GM21390 (cell line): ENCODE measurements at regions not wholly inside any gene's neighbourhood (a gene's known extent, or its start where the extent isn't known, plus 50 kb on each side); places are given as distances from the start of the nearest gene placed in this dataset.

ENCODE experiments used
- ATAC-seq: cut with Tn5 transposase; IDR thresholded peaks from one replicate; pipeline ENCODE4 v1.9.1; 2021; ENCODE audit not compliant: unreplicated experiment

GRCh38 chr4:126267689-126268088 lies 952.9 kb downstream of the FAT4 start:
- no peak for ATAC-seq

GRCh38 chr4:126268106-126268505 lies 953.4 kb downstream of the FAT4 start:
- ATAC-seq, result no peak

DNA sequence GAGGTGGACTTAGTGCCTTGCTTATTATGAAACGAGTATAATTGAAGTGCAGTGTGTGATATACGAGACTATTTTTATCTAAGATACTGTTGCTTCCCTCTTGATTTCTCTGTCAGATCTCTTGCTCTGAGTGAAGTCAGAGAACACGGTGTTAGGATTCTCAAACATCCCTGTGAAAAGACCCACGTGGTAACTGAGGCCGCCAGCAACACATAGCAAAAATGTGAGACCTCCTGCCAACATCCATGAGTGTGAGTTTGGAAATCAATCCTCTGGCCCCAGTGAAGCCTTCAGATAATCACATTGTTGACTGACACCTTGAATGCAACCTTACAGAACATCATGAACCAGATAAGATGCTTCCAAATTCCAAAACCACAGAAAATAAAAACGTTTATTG lies 954.4 kb downstream of the FAT4 start:
- ATAC-seq, result no peak

- ATAC-seq, result no peak
Observed at GRCh38 chr4:126271292-126271691, 956.5 kb downstream of the FAT4 start.

DNA sequence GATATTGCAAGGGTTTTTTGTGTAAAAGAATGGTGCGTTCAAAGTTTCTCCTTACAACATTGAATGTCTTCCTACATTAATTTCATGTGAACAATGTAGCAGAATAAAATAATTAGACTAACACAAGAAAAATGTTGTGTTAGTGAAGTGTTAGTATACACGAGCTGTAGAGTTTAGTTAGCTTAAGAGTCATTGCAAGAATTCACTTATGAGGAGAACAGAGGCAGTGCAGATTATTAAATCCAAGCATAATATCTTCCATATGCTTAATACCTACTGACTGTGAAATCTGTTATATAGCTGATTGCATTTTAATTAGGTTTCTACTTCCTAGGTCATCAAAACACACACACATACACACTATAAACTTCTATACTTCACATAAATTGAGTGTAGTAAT lies 959.0 kb downstream of the FAT4 start:
- no peak for ATAC-seq

DNA sequence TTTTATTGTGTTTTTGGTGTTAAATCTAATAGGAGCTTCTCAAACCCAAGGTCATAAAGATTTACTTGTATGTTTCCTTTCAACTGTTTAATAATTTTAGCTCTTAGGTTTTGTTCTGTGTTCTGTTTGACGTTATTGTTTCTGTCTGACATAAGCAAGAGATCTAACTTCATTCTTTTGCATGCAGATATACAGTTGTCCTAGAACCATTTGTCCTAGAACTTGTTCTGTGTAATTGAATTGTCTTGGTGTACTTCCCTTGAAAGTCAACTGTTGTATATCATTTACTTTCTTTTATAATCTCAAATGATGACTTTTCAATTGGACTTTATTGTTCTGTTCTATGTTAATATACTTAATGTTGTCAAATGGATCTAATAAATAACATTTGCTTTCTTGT lies 977.1 kb downstream of the FAT4 start:
- ATAC-seq, result no peak

- ATAC-seq, result no peak
Observed at GRCh38 chr4:126298271-126298670, 983.5 kb downstream of the FAT4 start.

DNA sequence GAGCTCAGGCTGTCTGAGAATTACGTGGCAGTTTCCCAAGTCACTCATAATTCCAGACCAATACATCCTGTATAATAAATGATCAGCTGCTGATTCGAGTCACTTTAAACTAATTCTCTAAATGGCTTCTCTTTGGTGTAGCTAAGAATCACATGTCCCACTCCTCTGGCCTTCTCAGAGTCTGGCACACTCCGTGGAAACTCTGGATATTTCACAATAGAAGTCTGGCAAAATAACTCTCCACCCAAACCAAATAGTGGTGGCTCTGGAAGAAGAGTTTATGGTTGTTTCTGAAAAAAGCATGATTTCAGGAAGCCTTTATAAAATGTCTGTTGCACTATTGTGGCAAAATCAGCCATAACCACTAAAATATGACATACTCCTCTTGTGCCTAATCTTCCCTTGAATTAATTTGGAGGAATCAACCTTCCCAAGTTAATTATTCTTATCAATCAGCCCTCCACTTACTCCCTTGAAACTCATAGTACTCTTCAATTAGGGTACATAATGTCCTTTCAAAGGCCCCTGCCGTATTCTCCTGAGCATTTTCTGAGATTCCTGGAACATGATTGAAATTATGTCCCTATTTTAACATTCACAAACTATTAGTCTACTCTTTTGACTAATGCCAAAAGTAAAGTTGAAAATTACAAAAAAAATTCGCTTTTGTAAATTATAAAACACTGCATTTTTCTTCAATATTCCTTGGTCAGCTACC lies 991.6 kb downstream of the FAT4 start:
- ATAC-seq, result no peak

DNA sequence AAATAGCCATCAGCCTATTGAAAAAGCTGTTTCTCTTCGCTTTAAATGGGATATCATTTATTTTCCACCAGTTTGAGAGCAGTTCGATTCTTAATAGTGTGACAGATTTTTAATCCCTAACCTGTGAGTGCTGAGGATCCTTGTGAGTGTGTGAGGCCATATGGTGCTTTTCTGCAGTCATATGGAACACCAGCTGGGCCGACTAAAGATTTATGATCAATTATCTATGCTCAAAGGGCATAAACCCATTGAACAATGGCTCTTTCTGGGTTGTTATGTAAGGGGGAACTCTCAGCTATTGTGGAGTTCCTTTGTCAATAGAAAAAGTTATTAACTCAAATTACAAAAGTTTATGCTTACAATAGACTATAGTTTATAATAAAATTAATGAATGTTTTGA lies 1003.6 kb downstream of the FAT4 start:
- no peak for ATAC-seq

DNA sequence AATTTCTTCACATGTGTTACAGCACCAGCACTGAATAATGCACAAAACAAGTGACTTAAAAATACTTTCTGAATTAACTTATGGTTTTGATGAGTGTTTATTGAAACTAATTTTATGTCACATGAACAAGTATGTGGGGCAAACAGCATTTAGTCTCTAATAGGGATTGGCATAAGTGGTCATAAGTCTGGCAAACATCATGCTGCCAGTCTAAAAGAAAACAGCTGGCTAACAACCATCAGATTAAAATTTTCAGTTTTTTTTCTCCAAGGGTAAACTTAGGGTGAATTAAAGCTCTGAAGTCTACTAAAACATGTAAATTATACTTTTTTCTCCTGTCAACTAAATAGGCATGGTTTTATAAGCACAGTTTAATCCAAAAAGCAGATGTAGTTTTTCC lies 1014.2 kb downstream of the FAT4 start:
- ATAC-seq, result no peak

- ATAC-seq, result no peak
Observed at GRCh38 chr4:126338548-126338947, 1023.8 kb downstream of the FAT4 start.

GRCh38 chr4:126341927-126342326 lies 1027.2 kb downstream of the FAT4 start:
- ATAC-seq, result no peak

- no peak for ATAC-seq
Observed at GRCh38 chr4:126344472-126344871, 1029.7 kb downstream of the FAT4 start.

DNA sequence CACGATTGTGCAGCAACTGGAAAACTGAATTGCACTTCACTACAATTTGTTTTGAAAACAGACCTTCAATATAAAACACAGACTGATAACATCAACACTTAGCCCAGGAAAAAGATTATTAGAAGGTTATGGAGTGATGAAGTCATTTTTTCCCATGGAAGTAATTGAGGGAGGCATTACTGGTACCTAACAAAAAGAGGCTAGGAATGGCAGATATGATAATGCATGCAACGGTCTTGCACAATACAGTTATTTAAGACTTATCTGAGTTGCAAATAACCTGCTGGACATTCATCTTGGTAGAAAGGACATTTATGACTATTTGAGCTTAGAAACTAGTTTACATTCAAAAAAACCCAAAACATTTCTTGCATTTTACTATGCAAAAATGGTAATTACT lies 1031.9 kb downstream of the FAT4 start:
- ATAC-seq, result no peak

DNA sequence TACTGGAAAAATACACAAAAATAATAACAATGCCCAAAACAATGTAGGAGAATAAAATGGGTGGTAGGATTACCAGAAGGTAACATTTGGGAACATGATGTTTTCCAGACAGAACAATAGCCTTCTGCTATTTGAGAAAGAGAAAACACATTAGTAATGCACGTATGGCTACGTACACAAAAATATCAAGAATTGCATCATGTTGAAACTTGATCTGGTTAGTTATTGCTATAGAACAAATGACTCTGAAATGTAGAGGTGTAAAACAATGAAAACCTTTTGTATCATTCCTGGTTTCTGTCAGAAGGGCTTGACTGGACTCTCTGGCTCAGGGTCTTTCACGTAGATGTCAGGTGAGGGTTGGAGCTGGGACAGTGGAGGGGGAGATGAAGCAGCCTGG lies 1040.0 kb downstream of the FAT4 start:
- no peak for ATAC-seq

GRCh38 chr4:126358041-126358440 lies 1043.3 kb downstream of the FAT4 start:
- no peak for ATAC-seq

DNA sequence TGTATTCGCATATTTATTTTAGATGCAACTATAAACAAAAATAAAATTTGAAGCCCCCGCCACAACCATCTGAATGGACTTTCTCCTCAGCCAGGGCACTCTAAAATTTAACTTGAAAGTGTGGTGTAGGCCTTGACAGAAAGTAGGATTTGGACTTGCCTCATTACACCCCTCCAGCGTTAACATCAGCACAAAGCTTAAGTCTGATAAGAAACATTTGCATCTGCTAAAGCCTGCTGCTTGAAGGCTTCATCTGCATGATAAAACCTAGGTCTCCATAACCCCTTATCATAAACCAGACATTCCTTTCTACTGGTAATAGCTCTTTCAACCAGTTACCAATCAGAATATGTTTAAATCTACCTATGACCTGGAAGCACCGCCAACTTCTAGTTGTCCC lies 1046.5 kb downstream of the FAT4 start:
- no peak for ATAC-seq

DNA sequence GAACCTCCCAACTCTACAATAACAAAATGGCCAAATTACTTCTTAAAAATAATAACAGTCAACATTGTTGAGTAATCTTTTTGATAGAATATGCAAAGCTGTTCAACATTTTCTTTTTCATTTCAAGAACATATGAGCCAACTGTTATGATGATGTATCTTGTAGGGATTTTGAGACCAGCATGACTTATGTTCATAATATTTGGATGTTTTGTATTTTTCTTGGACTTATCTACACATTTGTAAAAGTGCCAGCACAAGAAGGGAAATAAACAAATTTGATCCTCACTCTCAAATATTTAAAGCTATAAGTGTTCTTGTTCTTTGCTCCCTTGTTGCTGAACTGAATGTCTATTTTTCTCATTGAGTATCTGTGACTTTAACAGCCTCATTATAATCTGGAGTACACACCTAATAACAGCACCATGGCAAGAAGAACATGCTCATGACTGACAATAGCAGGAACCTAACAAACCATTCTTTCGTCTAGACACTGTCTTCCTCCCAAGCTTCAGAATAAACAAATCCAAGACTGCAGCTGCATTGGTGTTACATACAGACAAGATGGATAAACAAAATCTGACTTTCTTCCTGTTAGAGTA lies 1049.7 kb downstream of the FAT4 start:
- no peak for ATAC-seq

GRCh38 chr4:126369076-126369475 lies 1054.3 kb downstream of the FAT4 start:
- no peak for ATAC-seq

- ATAC-seq, result no peak
Observed at GRCh38 chr4:126372634-126373033, 1057.9 kb downstream of the FAT4 start.

- ATAC-seq, result no peak
Observed at GRCh38 chr4:126375462-126376054, 1060.8 kb downstream of the FAT4 start.

DNA sequence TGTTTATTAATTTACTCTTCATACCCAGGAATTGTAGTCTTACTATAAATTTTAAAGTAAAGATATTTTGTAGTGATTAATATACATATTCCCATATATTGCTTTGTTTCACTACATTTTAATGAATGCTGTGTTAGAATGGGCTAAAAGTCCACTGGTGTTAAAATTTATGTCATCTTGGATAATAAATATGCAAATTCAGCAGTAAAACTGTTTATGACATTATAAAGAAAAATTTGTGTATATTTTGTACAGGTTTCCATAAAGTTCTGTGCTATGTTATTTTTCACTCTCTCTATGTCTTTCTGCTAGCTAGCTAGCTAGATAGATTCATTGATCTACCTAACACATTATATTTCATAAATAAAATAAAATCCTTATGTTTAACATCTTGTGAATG lies 1071.2 kb downstream of the FAT4 start:
- ATAC-seq, result no peak

DNA sequence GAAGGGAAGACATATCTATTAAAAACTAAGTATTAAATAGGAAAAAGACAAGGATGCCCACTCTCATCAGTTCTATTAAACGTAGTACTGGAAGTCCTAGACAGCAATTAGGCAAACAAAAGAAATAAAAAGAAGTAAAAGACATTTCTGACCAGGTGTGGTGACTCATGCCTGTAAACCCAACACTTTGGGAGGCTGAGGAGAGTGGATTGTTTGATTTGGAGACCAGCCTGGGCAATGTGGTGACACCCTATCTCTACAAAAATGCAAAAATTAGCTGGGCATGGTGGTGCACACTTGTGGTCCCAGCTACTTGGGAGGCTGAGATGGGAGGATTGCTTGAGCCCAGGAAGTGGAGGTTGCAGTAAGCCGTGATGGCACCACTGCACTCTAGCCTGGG lies 1071.8 kb downstream of the FAT4 start:
- no peak for ATAC-seq
